ENCODE measurements at regions not wholly inside any gene's neighbourhood (a gene's known extent, or its start where the extent isn't known, plus 50 kb on each side); places are given as distances from the start of the nearest gene placed in this dataset.

- H3K36me3 Mint-ChIP-seq (ENCODE audit: low read depth), result peaks cover 2% of the 10 kb centered on the region
- H3K9me3 Mint-ChIP-seq, result no peaks in the 10 kb centered on the region
- H3K27me3 Mint-ChIP-seq (ENCODE audit: low read depth), result no peaks in the 10 kb centered on the region
- H3K4me1 Mint-ChIP-seq, result peaks cover 5% of the 10 kb centered on the region
- TF ChIP-seq, protein P1, sequence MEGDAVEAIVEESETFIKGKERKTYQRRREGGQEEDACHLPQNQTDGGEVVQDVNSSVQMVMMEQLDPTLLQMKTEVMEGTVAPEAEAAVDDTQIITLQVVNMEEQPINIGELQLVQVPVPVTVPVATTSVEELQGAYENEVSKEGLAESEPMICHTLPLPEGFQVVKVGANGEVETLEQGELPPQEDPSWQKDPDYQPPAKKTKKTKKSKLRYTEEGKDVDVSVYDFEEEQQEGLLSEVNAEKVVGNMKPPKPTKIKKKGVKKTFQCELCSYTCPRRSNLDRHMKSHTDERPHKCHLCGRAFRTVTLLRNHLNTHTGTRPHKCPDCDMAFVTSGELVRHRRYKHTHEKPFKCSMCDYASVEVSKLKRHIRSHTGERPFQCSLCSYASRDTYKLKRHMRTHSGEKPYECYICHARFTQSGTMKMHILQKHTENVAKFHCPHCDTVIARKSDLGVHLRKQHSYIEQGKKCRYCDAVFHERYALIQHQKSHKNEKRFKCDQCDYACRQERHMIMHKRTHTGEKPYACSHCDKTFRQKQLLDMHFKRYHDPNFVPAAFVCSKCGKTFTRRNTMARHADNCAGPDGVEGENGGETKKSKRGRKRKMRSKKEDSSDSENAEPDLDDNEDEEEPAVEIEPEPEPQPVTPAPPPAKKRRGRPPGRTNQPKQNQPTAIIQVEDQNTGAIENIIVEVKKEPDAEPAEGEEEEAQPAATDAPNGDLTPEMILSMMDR (conservative IDR thresholded peaks at IDR 0.05), result no peak
- H3K27ac Mint-ChIP-seq (ENCODE audit: unreplicated experiment), result no peak overlapping the region
- DNase-seq (ENCODE audit: low read depth, low spot score), result no peak
- no peak overlapping the region for H3K4me3 Mint-ChIP-seq
These were observed 1062.2 kb upstream of the EPHA6 start for GRCh38 chr3:95752199-95752598.

- TF ChIP-seq, protein P1 (conservative IDR thresholded peaks at IDR 0.05), result no peak
- Mint-ChIP-seq H3K27me3 (ENCODE audit: low read depth) (no peaks in the 10 kb centered on the region), H3K4me1 (peaks cover 5% of the 10 kb centered on the region), H3K27ac (ENCODE audit: unreplicated experiment) (no peak overlapping the region), H3K36me3 (ENCODE audit: low read depth) (peaks cover 2% of the 10 kb centered on the region), H3K9me3 (no peaks in the 10 kb centered on the region), H3K4me3 (no peak overlapping the region)
- no peak for DNase-seq (ENCODE audit: low read depth, low spot score)
These were observed 1055.7 kb upstream of the EPHA6 start for GRCh38 chr3:95758707-95759106.

GRCh38 chr3:95759614-95760301 lies 1054.6 kb upstream of the EPHA6 start:
- H3K4me1 Mint-ChIP-seq, result no peaks in the 10 kb centered on the region

GRCh38 chr3:95775486-95776094 lies 1038.8 kb upstream of the EPHA6 start:
- no peaks in the 10 kb centered on the region for H3K27me3 Mint-ChIP-seq (ENCODE audit: low read depth)
- peaks cover 13% of the 10 kb centered on the region for H3K36me3 Mint-ChIP-seq (ENCODE audit: low read depth)
- H3K4me1 Mint-ChIP-seq, result no peaks in the 10 kb centered on the region
- TF ChIP-seq, protein P1 (conservative IDR thresholded peaks at IDR 0.05), result no peak
- no peak overlapping the region for H3K4me3 Mint-ChIP-seq
- no peak for DNase-seq (ENCODE audit: low read depth, low spot score)
- peaks cover 14% of the 10 kb centered on the region for H3K9me3 Mint-ChIP-seq
- no peak overlapping the region for H3K27ac Mint-ChIP-seq (ENCODE audit: unreplicated experiment)

More at GRCh38 chr3:95759614-95760301, 1054.6 kb upstream of the EPHA6 start:
- Mint-ChIP-seq H3K36me3 (ENCODE audit: low read depth) (no peaks in the 10 kb centered on the region), H3K27ac (ENCODE audit: unreplicated experiment) (no peak overlapping the region), H3K9me3 (no peaks in the 10 kb centered on the region), H3K4me3 (no peak overlapping the region), H3K27me3 (ENCODE audit: low read depth) (no peaks in the 10 kb centered on the region)
- DNase-seq (ENCODE audit: low read depth, low spot score), result no peak
- TF ChIP-seq, protein P1 (conservative IDR thresholded peaks at IDR 0.05), result no peak

- H3K4me3 Mint-ChIP-seq, result no peak overlapping the region
- H3K27ac Mint-ChIP-seq (ENCODE audit: unreplicated experiment), result no peak overlapping the region
- peaks cover 8% of the 10 kb centered on the region for H3K36me3 Mint-ChIP-seq (ENCODE audit: low read depth)
- DNase-seq (ENCODE audit: low read depth, low spot score), result no peak
- H3K4me1 Mint-ChIP-seq, result no peaks in the 10 kb centered on the region
- TF ChIP-seq, protein P1 (conservative IDR thresholded peaks at IDR 0.05), result no peak
- H3K9me3 Mint-ChIP-seq, result peaks cover 12% of the 10 kb centered on the region
- no peaks in the 10 kb centered on the region for H3K27me3 Mint-ChIP-seq (ENCODE audit: low read depth)
These were observed 1032.8 kb upstream of the EPHA6 start for GRCh38 chr3:95781598-95781997.

Measured in neural crest cell (in vitro differentiated cells).